Endodermal cell (in vitro differentiated cells): ENCODE measurements at regions not wholly inside any gene's neighbourhood (a gene's known extent, or its start where the extent isn't known, plus 50 kb on each side); places are given as distances from the start of the nearest gene placed in this dataset.
"Not testable (repeated sequence)": the region's sequence is repeated elsewhere in the genome, so short reads cannot be mapped to it uniquely, and the experiment has no call there.

Experiments
- DNase-seq: peaks from one replicate; pipeline ENCODE4 v3.0.0-alpha.2; 2017
- H3K27ac ChIP-seq: 2 replicates; pipeline ENCODE4 v1.5.1; 2013; ENCODE audit warnings: mild to moderate bottlenecking, low read depth, low read length, moderate library complexity
- H3K27me3 ChIP-seq: 2 replicates; pipeline ENCODE4 v1.6.1; 2013; ENCODE audit warnings: mild to moderate bottlenecking, low read length, moderate library complexity; ENCODE audit not compliant: insufficient read depth, control insufficient read depth, poor library complexity, severe bottlenecking
- H3K36me3 ChIP-seq: 2 replicates; pipeline ENCODE4 v1.7.0; 2013; ENCODE audit warnings: mild to moderate bottlenecking, low read length, moderate library complexity; ENCODE audit not compliant: control insufficient read depth, insufficient read depth
- H3K4me1 ChIP-seq: one replicate; pipeline ENCODE4 v1.7.0; 2013; ENCODE audit warnings: low read length; ENCODE audit not compliant: control insufficient read depth, insufficient read depth
- H3K4me3 ChIP-seq: 2 replicates; pipeline ENCODE4 v1.5.1; 2013; ENCODE audit warnings: mild to moderate bottlenecking, low read length, moderate library complexity
- H3K9ac ChIP-seq: 2 replicates; pipeline ENCODE4 v1.6.1; 2013; ENCODE audit warnings: mild to moderate bottlenecking, low read length, moderate library complexity; ENCODE audit not compliant: poor library complexity, severe bottlenecking; ENCODE audit errors: extremely low read depth
- H3K9me3 ChIP-seq: 2 replicates; pipeline ENCODE4 v1.6.1; 2013; ENCODE audit warnings: mild to moderate bottlenecking, low read length, moderate library complexity; ENCODE audit not compliant: control insufficient read depth
- H3K27ac Mint-ChIP-seq: 2 replicates; pipeline ENCODE4 v1.8.0; 2020; ENCODE audit warnings: mixed read lengths
- H3K27me3 Mint-ChIP-seq: 2 replicates; pipeline ENCODE4 v1.8.0; 2021; ENCODE audit warnings: mild to moderate bottlenecking, mixed read lengths; ENCODE audit not compliant: insufficient read depth
- H3K36me3 Mint-ChIP-seq: 2 replicates; pipeline ENCODE4 v1.8.0; 2020; ENCODE audit warnings: low read depth, mixed read lengths
- H3K4me1 Mint-ChIP-seq: 2 replicates; pipeline ENCODE4 v1.8.0; 2020; ENCODE audit warnings: mixed read lengths
- H3K4me3 Mint-ChIP-seq: 2 replicates; pipeline ENCODE4 v1.8.0; 2020; ENCODE audit warnings: mild to moderate bottlenecking, moderate library complexity, mixed read lengths
- H3K9me3 Mint-ChIP-seq: 2 replicates; pipeline ENCODE4 v1.8.0; 2020; ENCODE audit warnings: mild to moderate bottlenecking, mixed read lengths
- WGBS, 2 experiments: methylation state at CpG; one replicate each; pipeline versions ENCODE4 v1.1.5 to v1.1.7; 2013; ENCODE audit warnings: missing lambda C conversion rate in 2 of 2, mixed read lengths in 1 of 2; ENCODE audit not compliant: insufficient coverage in 1 of 2, insufficient read length in 1 of 2; 5-methylcytosine and 5-hydroxymethylcytosine counted together
- TF ChIP-seq, protein P1 (sequence below): fragments of 200-600 bp; sonication (generic); conservative IDR thresholded peaks from 2 replicates; pipeline ENCODE4 v1.5.0; 2021; ENCODE audit warnings: antibody characterized with exemption, mild to moderate bottlenecking

DNA sequence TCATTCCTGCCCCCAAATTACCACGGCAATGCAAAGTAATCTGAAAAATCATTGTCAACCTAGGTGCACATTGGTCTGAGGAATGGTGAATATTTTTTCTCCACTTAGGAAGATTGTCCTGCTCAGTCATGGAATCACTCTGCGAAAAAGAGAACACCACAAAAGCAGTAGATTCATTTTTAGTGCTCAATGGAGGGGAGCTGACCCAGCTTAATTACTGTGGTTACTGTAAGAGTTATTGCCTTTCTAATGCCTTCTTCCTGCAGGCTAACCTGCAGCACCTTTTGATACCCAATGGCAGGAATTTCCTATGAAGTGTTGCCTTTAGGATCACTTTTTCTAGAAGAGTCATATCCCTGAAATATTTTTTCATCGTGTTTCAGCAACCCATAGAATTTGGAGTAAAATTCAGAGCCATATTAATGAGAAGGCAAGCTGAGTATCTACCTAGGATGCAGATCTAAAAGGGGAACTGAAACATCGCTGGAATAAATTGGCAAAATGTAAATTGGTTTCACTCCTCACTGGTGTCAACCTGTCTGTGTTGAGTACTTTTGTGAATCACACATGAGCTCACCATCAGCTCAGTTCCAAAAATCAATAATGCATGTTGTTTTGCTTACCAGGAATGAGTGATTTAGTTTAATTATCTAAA is 464.5 kb downstream of the CSNK1G3 start:
- Mint-ChIP-seq H3K36me3 (no peaks in the 10 kb centered on the region), H3K27me3 (no peaks in the 10 kb centered on the region), H3K9me3 (peaks cover 15% of the 10 kb centered on the region), H3K4me1 (no peaks in the 10 kb centered on the region), H3K27ac (no peak overlapping the region), H3K4me3 (no peak overlapping the region)
- H3K4me1 ChIP-seq: no peaks in the 10 kb centered on the region
- no peaks in the 10 kb centered on the region for H3K36me3 ChIP-seq
- no peak for DNase-seq
- no peak overlapping the region for H3K4me3 ChIP-seq
- H3K9me3 ChIP-seq: peaks cover 8% of the 10 kb centered on the region
- 92 to 97% methylated on average over 3 to 4 of the region's 4 CpGs for WGBS, 2 experiments
- no peak overlapping the region for H3K27ac ChIP-seq
- no peak overlapping the region for H3K9ac ChIP-seq
- TF ChIP-seq, protein P1, sequence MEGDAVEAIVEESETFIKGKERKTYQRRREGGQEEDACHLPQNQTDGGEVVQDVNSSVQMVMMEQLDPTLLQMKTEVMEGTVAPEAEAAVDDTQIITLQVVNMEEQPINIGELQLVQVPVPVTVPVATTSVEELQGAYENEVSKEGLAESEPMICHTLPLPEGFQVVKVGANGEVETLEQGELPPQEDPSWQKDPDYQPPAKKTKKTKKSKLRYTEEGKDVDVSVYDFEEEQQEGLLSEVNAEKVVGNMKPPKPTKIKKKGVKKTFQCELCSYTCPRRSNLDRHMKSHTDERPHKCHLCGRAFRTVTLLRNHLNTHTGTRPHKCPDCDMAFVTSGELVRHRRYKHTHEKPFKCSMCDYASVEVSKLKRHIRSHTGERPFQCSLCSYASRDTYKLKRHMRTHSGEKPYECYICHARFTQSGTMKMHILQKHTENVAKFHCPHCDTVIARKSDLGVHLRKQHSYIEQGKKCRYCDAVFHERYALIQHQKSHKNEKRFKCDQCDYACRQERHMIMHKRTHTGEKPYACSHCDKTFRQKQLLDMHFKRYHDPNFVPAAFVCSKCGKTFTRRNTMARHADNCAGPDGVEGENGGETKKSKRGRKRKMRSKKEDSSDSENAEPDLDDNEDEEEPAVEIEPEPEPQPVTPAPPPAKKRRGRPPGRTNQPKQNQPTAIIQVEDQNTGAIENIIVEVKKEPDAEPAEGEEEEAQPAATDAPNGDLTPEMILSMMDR: no peak
- H3K27me3 ChIP-seq: no peaks in the 10 kb centered on the region

DNA sequence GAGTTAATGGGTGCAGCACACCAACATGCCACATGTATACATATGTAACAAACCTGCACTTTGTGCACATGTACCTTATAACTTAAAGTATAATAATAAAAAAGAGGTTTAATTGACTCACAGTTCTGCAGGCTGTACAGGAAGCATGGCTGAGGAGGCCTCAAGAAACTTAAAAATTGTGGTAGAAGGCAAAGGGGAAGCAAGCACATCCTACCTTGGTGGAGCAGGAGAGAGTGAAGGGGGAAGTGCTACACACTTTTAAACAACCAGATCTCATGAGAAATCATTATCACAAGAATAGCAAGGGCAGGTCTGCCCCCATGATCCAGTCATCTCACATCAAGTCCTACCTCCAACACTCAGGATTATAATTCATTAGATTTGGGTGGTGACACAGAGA is 463.5 kb downstream of the CSNK1G3 start:
- not testable (repeated sequence) for H3K27me3 ChIP-seq, H3K27me3 Mint-ChIP-seq, H3K9ac ChIP-seq, H3K36me3 Mint-ChIP-seq, H3K4me3 ChIP-seq, H3K4me1 ChIP-seq, H3K27ac ChIP-seq, H3K4me1 Mint-ChIP-seq, H3K27ac Mint-ChIP-seq, H3K36me3 ChIP-seq, H3K9me3 ChIP-seq, DNase-seq, H3K4me3 Mint-ChIP-seq
- peaks cover 15% of the 10 kb centered on the region for H3K9me3 Mint-ChIP-seq

DNA sequence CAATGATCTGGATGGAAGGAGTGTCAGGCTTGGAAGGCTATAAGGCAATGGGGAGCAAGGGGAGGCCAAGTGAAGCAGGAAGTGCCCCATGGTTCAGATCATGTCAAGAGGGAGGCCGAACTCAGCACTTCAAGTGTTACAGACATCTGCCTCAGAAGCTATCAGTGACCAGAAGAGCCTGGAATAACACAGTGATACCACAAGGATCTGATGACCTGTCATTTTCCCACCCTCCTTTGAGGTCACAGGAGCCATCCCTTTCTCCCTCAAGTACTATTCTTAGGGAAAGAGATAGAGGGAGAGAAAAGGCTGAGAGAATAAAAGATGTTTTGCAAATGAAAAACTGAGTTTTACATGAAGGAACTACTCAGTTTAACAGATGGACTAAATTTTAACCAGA is 454.8 kb downstream of the CSNK1G3 start:
- Histone ChIP-seq H3K9me3 (peaks cover 9% of the 10 kb centered on the region), H3K9ac (no peak overlapping the region), H3K27me3 (no peaks in the 10 kb centered on the region), H3K27ac (no peak overlapping the region), H3K4me3 (no peak overlapping the region), H3K4me1 (no peaks in the 10 kb centered on the region), H3K36me3 (no peaks in the 10 kb centered on the region)
- Mint-ChIP-seq H3K27ac (no peak overlapping the region), H3K4me1 (no peaks in the 10 kb centered on the region), H3K9me3 (no peaks in the 10 kb centered on the region), H3K4me3 (no peak overlapping the region), H3K36me3 (no peaks in the 10 kb centered on the region), H3K27me3 (no peaks in the 10 kb centered on the region)
- WGBS, 2 experiments: 89 to 100% methylated on average over 1 of the region's 1 CpG
- TF ChIP-seq, protein P1: no peak
- DNase-seq: no peak

DNA sequence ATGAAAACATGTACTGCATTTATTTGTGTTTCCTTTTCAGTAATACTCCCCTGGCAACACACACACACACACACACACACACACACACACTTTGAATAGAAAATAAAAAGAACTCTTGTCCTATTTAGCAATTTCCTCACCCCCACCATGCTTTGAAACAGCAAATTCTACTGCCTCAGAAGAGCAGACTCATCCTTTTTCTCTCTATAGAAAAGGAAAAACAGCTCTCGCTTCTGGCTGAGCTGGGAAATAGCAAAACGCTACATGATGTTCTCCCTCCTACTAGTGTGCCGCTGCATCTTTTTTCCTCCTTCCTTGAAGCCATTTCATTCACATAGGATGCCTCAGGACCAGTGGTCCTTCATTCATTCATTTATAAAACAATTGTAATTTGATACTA is 453.6 kb downstream of the CSNK1G3 start:
- DNase-seq: no peak
- Mint-ChIP-seq H3K4me3 (no peak overlapping the region), H3K4me1 (no peaks in the 10 kb centered on the region), H3K9me3 (no peaks in the 10 kb centered on the region), H3K27ac (no peak overlapping the region), H3K27me3 (no peaks in the 10 kb centered on the region), H3K36me3 (no peaks in the 10 kb centered on the region)
- H3K27me3 ChIP-seq: no peaks in the 10 kb centered on the region
- TF ChIP-seq, protein P1: no peak
- H3K9me3 ChIP-seq: peaks cover 9% of the 10 kb centered on the region
- H3K36me3 ChIP-seq: no peaks in the 10 kb centered on the region
- WGBS, 2 experiments: 80 to 91% methylated on average over 1 to 3 of the region's 3 CpGs
- no peak overlapping the region for H3K4me3 ChIP-seq
- H3K9ac ChIP-seq: no peak overlapping the region
- H3K4me1 ChIP-seq: no peaks in the 10 kb centered on the region
- H3K27ac ChIP-seq: no peak overlapping the region
